ENCODE measurements at regions not wholly inside any gene's neighbourhood (a gene's known extent, or its start where the extent isn't known, plus 50 kb on each side); places are given as distances from the start of the nearest gene placed in this dataset.

DNA sequence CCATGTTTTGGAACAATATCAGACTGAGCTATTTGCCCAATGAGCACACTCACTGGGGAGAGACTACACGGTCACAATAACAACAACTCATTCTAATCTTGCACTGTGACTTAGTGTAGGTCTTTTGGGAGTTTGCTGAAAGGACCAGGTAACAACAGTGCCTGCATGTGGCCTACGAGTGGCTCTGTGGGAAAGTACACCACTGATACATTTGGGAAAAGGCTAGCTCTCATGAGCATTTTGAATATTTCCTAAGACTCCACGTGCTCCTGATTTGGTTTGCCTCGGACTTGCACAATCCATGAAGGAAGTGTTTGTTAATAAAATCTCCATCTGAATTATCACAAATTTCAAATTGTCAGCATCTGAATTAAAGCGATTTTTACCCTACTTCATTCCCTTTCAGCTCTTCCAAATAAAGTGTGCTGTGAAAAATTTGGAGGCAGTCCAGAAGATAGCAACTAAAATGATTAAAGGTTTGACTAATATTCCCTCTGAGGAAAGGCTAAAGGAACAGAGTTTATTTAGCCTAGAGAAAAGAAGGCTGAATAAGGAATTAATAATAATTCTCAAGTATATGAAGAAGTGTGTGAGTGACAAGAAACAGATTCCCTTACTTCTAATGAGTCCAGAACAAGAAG, 406.4 kb downstream of the PPARGC1A start:
- H2AFZ ChIP-seq (replicated peaks; ENCODE audit: low read length, poor library complexity): no peak overlapping the region
- no peak overlapping the region for H2BK15ac ChIP-seq (ENCODE audit: low read depth, low read length)
- no peak overlapping the region for H3K9ac ChIP-seq (ENCODE audit: low read depth, low read length)
- H3K4me2 ChIP-seq (ENCODE audit: low read depth, low read length): no peak overlapping the region
- H3K23ac ChIP-seq (ENCODE audit: low read depth, low read length): no peak overlapping the region
- no peak overlapping the region for H3K56ac ChIP-seq (ENCODE audit: extremely low read depth, insufficient read depth, low read length)
- H4K20me1 ChIP-seq (ENCODE audit: insufficient read depth, low read length): no peaks in the 10 kb centered on the region
- H3K4me3 ChIP-seq (ENCODE audit: insufficient read depth, low read depth, low read length): no peak overlapping the region
- H2BK5ac ChIP-seq (ENCODE audit: low read depth, low read length, poor library complexity, severe bottlenecking): no peak overlapping the region
- H3K27ac ChIP-seq (ENCODE audit: insufficient read depth, low read length): no peak overlapping the region
- no peak overlapping the region for H4K91ac ChIP-seq (ENCODE audit: insufficient read depth, low read depth, low read length)
- H2BK20ac ChIP-seq (ENCODE audit: low read depth, low read length): no peak overlapping the region
- ATAC-seq (ENCODE audit: low read depth) (no peak), DNase-seq (no peak)
- H3K14ac ChIP-seq (replicated peaks; ENCODE audit: low read depth, low read length): no peak overlapping the region
- no peak overlapping the region for H4K5ac ChIP-seq (ENCODE audit: low read depth, low read length)
- no peaks in the 10 kb centered on the region for H3K27me3 ChIP-seq (ENCODE audit: control insufficient read depth, insufficient read depth, low read length)
- no peak overlapping the region for H3K4ac ChIP-seq (ENCODE audit: low read depth, low read length)
- H3K36me3 ChIP-seq (ENCODE audit: control insufficient read depth, insufficient read depth, low read length): no peaks in the 10 kb centered on the region
- POLR2A ChIA-PET (ENCODE audit: unreplicated experiment): no interaction called here
- dilution Hi-C loops (cut with HindIII; ENCODE audit: low sequenced_read_pairs, unreplicated experiment) (no loop called here), intact Hi-C loops (cut with micrococcal nuclease) (no loop called here), in situ Hi-C loops (cut with MboI; ENCODE audit: low sequenced_read_pairs) (no loop called here)
- CTCF ChIA-PET: no interaction called here
- no peak overlapping the region for H2AK5ac ChIP-seq (ENCODE audit: low read depth, low read length)
- H3K9me3 ChIP-seq (ENCODE audit: control insufficient read depth, insufficient read depth, low read length): no peaks in the 10 kb centered on the region; the same call in 1 of the 2 replicates
- H3K79me1 ChIP-seq (ENCODE audit: low read depth in 1 of 2, low read length in 2 of 2): no peaks in the 10 kb centered on the region
- no peak overlapping the region for H2AK9ac ChIP-seq (replicated peaks; ENCODE audit: low read depth, low read length, poor library complexity)
- H3K18ac ChIP-seq (ENCODE audit: low read depth, low read length): no peak overlapping the region
- no peak overlapping the region for H2BK120ac ChIP-seq (ENCODE audit: low read depth, low read length)
- H3K4me1 ChIP-seq (ENCODE audit: control insufficient read depth, insufficient read depth, low read length): no peaks in the 10 kb centered on the region
- no CpG with 5 or more reads among the region's 5 CpGs for WGBS, 2 experiments (ENCODE audit: extremely low coverage in 2 of 2, insufficient read length in 1 of 2)
- H3K9me1 ChIP-seq (ENCODE audit: insufficient read depth, low read length): no peaks in the 10 kb centered on the region
- TF ChIP-seq SMC3 (IDR thresholded peaks at IDR 0.05; ENCODE audit: low read depth, low read length) (no peak), FOS (IDR thresholded peaks at IDR 0.05; ENCODE audit: low read depth, low read length) (no peak), RFX5 (IDR thresholded peaks at IDR 0.05; ENCODE audit: low read depth, low read length) (no peak), RAD21 (IDR thresholded peaks at IDR 0.05; ENCODE audit: low read length) (no peak), BHLHE40 (IDR thresholded peaks at IDR 0.05; ENCODE audit: low read depth, low read length) (no peak), CHD1 (IDR thresholded peaks at IDR 0.05; ENCODE audit: low read depth, low read length) (no peak), POLR2A (IDR thresholded peaks at IDR 0.05; ENCODE audit: low read depth, low read length) (no peak), CEBPB (IDR thresholded peaks at IDR 0.05; ENCODE audit: low read depth, low read length) (no peak), USF2 (IDR thresholded peaks at IDR 0.05; ENCODE audit: low read depth, low read length) (no peak), MAZ (IDR thresholded peaks at IDR 0.05; ENCODE audit: borderline replicate concordance, low read depth, low read length) (no peak), MXI1 (IDR thresholded peaks at IDR 0.05; ENCODE audit: borderline replicate concordance, low read depth, low read length) (no peak), RCOR1 (IDR thresholded peaks at IDR 0.05; ENCODE audit: insufficient replicate concordance, low read length) (no peak), NFE2L2 (IDR thresholded peaks at IDR 0.05; ENCODE audit: low read depth, low read length) (no peak), CTCF (conservative IDR thresholded peaks at IDR 0.05; ENCODE audit: low read depth, low read length) (no peak), MAFK (IDR thresholded peaks at IDR 0.05; ENCODE audit: low read depth, low read length) (no peak)
- TF ChIP-seq, protein P1, sequence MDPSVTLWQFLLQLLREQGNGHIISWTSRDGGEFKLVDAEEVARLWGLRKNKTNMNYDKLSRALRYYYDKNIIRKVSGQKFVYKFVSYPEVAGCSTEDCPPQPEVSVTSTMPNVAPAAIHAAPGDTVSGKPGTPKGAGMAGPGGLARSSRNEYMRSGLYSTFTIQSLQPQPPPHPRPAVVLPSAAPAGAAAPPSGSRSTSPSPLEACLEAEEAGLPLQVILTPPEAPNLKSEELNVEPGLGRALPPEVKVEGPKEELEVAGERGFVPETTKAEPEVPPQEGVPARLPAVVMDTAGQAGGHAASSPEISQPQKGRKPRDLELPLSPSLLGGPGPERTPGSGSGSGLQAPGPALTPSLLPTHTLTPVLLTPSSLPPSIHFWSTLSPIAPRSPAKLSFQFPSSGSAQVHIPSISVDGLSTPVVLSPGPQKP (IDR thresholded peaks at IDR 0.05; ENCODE audit: borderline replicate concordance, low read depth, low read length): no peak
- no peak overlapping the region for H4K8ac ChIP-seq (ENCODE audit: low read depth in 2 of 2, low read length in 2 of 2)
- BruUV-seq (replicated peaks): no TSS peak
